Glomerular endothelial cell (primary cell): ENCODE measurements at regions not wholly inside any gene's neighbourhood (a gene's known extent, or its start where the extent isn't known, plus 50 kb on each side); places are given as distances from the start of the nearest gene placed in this dataset.

Experiments used
- DNase-seq: peaks from one replicate; pipeline ENCODE4 v3.0.0-alpha.2; 2011; ENCODE audit warnings: low read depth, low spot score; ENCODE audit errors: extremely low read depth

GRCh38 chr10:9621216-9621615 lies 1396.5 kb upstream of the CELF2 start:
- no peak for DNase-seq

- DNase-seq = no peak
Observed at GRCh38 chr10:9625304-9625703, 1392.4 kb upstream of the CELF2 start.

- no peak for DNase-seq
Observed at GRCh38 chr10:9634466-9634865, 1383.2 kb upstream of the CELF2 start.

- no peak for DNase-seq
Observed at GRCh38 chr10:9635691-9636090, 1382.0 kb upstream of the CELF2 start.

GRCh38 chr10:9636216-9636615 lies 1381.5 kb upstream of the CELF2 start:
- no peak for DNase-seq

- no peak for DNase-seq
Observed at GRCh38 chr10:9643782-9644181, 1373.9 kb upstream of the CELF2 start.

GRCh38 chr10:9645404-9645803 lies 1372.3 kb upstream of the CELF2 start:
- DNase-seq = no peak

- DNase-seq = no peak
Observed at GRCh38 chr10:9645928-9646600, 1371.6 kb upstream of the CELF2 start.

GRCh38 chr10:9654261-9654660 lies 1363.4 kb upstream of the CELF2 start:
- DNase-seq = no peak

- no peak for DNase-seq
Observed at GRCh38 chr10:9656386-9656785, 1361.3 kb upstream of the CELF2 start.

GRCh38 chr10:9656996-9657395 lies 1360.7 kb upstream of the CELF2 start:
- no peak for DNase-seq

- DNase-seq = no peak
Observed at GRCh38 chr10:9657530-9657929, 1360.1 kb upstream of the CELF2 start.

- no peak for DNase-seq
Observed at GRCh38 chr10:9668411-9668810, 1349.3 kb upstream of the CELF2 start.

- DNase-seq = no peak
Observed at GRCh38 chr10:9670911-9671310, 1346.8 kb upstream of the CELF2 start.

GRCh38 chr10:9681655-9682054 lies 1336.0 kb upstream of the CELF2 start:
- DNase-seq = no peak

- no peak for DNase-seq
Observed at GRCh38 chr10:9682802-9683201, 1334.9 kb upstream of the CELF2 start.

GRCh38 chr10:9684186-9684585 lies 1333.5 kb upstream of the CELF2 start:
- DNase-seq = no peak

GRCh38 chr10:9685596-9685995 lies 1332.1 kb upstream of the CELF2 start:
- DNase-seq = no peak

GRCh38 chr10:9688711-9689110 lies 1329.0 kb upstream of the CELF2 start:
- DNase-seq = no peak

GRCh38 chr10:9707216-9707615 lies 1310.5 kb upstream of the CELF2 start:
- DNase-seq = no peak

GRCh38 chr10:9709849-9710248 lies 1307.8 kb upstream of the CELF2 start:
- DNase-seq = no peak

GRCh38 chr10:9712393-9712792 lies 1305.3 kb upstream of the CELF2 start:
- no peak for DNase-seq

- DNase-seq = no peak
Observed at GRCh38 chr10:9719246-9719645, 1298.4 kb upstream of the CELF2 start.
